ENCODE measurements at regions not wholly inside any gene's neighbourhood (a gene's known extent, or its start where the extent isn't known, plus 50 kb on each side); places are given as distances from the start of the nearest gene placed in this dataset.
"Not testable (repeated sequence)": the region's sequence is repeated elsewhere in the genome, so short reads cannot be mapped to it uniquely, and the experiment has no call there.

DNA sequence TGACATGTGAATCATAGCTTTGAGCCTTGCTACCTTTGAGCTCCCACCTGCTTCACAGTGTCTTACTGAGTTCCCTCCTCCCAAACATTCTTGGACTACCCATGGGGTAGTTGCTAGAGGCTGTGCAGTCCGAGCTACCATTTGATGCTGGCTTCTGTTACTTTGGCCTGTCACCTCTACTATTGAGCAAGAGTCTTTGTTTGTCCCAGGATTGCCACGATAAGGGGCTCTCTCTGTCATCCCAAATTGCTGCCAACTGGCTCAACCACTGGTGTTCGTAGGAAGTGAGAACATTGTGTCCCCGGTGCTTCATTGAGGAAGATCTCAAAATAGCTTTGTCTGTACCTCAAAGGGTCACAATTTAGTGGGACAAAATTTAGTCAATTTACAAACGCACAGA, 59.1 kb upstream of the PAX8 start:
- no peak for DNase-seq

DNA sequence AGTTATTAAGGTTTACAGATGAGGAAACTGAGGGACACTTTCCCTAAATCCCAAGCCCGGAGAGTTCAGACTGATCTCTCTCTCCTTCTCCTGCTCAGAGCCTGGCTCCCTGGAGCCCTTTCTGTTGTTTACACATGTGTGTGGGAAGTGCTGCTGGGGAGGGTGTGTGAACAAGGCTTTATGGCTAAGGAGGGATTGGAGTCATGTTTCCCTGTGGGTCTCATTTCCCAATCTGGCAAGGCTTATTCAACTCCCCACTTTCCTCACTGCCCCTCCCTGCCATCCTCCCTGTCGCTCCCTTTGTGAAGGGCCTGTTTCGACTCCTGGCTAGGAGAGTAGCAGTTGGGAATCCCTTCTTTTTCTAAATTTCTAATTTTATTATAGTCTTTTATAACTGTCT, 57.3 kb upstream of the PAX8 start:
- DNase-seq = not testable (repeated sequence)

GRCh38 chr2:113334147-113334546, 55.4 kb upstream of the PAX8 start:
- DNase-seq = no peak

GRCh38 chr2:113333735-113334134, 55.0 kb upstream of the PAX8 start:
- DNase-seq = not testable (repeated sequence)

- not testable (repeated sequence) for DNase-seq
Measured at GRCh38 chr2:113330060-113330767, 51.5 kb upstream of the PAX8 start.

DNA sequence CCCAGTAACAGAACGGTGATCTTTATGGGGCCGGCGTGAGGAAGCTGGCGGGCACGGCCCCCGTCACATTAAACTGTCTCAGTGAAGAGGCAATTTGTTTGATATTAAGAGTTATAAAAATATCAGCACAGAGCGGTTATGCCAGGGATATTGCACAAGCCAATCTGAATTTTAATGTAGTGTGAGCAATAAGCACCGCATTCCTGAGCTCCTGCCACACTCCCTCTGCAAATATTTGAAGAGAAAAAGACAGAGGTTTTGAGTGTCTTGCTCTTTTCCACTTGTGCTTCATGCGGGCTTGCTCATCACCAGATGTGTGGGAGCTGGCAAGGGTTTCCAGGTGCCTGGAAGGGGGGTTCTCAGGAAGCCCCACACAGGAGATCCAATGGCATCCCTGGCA, 50.3 kb upstream of the PAX8 start:
- DNase-seq = not testable (repeated sequence)

DNA sequence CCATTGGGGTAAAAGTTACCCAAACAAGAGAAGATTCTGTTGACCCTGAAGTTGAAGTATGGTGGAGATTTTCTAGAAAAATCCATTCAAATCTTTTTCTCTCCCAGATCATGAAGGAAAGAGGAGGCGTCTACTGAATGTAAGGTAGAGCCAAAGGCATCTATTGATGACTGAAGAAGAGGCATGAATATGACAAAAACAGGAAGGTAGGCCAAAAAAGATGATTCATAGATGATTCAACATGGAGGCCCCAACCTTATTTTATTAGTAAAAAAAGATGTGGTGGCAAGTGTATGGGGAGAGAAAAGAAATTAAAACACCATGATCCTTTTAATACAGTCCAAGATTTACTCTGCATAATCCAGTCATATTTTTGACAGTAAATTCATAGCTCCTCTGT, 49.9 kb upstream of the PAX8 start:
- DNase-seq = not testable (repeated sequence)
